SJCRH30 (cell line): ENCODE measurements at regions not wholly inside any gene's neighbourhood (a gene's known extent, or its start where the extent isn't known, plus 50 kb on each side); places are given as distances from the start of the nearest gene placed in this dataset.

ENCODE experiments used
- DNase-seq, 2 experiments: peaks; one replicate each; pipeline ENCODE4 v3.0.0-alpha.2; 2015 to 2020
- H3K27ac ChIP-seq: fragments of 250-450 bp; sonication (Bioruptor Pico); 2 replicates; pipeline ENCODE4 v1.5.1; 2020; ENCODE audit warnings: mild to moderate bottlenecking, moderate library complexity
- H3K27me3 ChIP-seq: fragments of 250-450 bp; sonication (Bioruptor Pico); 2 replicates; pipeline ENCODE4 v1.5.1; 2020; ENCODE audit warnings: mild to moderate bottlenecking, moderate library complexity
- H3K36me3 ChIP-seq: fragments of 250-450 bp; sonication (Bioruptor Pico); 2 replicates; pipeline ENCODE4 v1.5.1; 2020; ENCODE audit warnings: mild to moderate bottlenecking, moderate library complexity
- H3K4me1 ChIP-seq: fragments of 250-450 bp; sonication (Bioruptor Pico); 2 replicates; pipeline ENCODE4 v1.5.1; 2020; ENCODE audit warnings: mild to moderate bottlenecking, moderate library complexity
- H3K4me3 ChIP-seq: fragments of 250-450 bp; sonication (Bioruptor Pico); 2 replicates; pipeline ENCODE4 v1.5.1; 2020; ENCODE audit warnings: mild to moderate bottlenecking, moderate library complexity
- H3K9me3 ChIP-seq: fragments of 250-450 bp; sonication (Bioruptor Pico); replicated peaks from 2 replicates; pipeline ENCODE4 v1.5.1; 2020; ENCODE audit warnings: mild to moderate bottlenecking, moderate library complexity

- Histone ChIP-seq H3K4me1 (peaks cover 20% of the 10 kb centered on the region), H3K27ac (no peak overlapping the region), H3K9me3 (no peaks in the 10 kb centered on the region; the same call in 1 of the 2 replicates), H3K4me3 (no peak overlapping the region), H3K36me3 (no peaks in the 10 kb centered on the region), H3K27me3 (no peaks in the 10 kb centered on the region)
- DNase-seq = no peak
Measured at GRCh38 chr16:65763640-65764305, 602.7 kb upstream of the CDH5 start.

GRCh38 chr16:65760874-65761273, 605.6 kb upstream of the CDH5 start:
- Histone ChIP-seq H3K4me3 (no peak overlapping the region), H3K36me3 (no peaks in the 10 kb centered on the region), H3K9me3 (no peaks in the 10 kb centered on the region), H3K4me1 (peaks cover 21% of the 10 kb centered on the region), H3K27me3 (no peaks in the 10 kb centered on the region), H3K27ac (no peak overlapping the region)
- DNase-seq = no peak

DNA sequence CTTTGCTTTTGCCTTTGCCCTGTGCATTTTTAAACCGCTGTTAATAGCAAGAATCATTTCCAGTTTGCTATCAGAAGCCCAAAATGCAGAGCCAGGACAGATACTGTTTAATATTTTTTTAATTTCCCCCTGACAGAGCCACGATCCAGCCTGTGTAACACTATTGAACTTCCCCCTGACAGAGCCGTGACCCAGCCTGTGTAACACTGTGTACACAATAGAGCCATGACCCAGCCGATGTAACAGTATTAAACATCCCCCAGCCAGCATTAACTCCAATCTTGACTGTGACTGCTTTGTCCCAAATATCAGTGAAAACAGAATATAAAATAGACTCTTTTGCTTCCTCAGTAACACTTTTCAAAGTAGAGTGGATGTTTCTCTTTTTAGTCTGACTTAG, 607.9 kb upstream of the CDH5 start:
- Histone ChIP-seq H3K4me1 (peaks cover 35% of the 10 kb centered on the region), H3K27me3 (no peaks in the 10 kb centered on the region)
- DNase-seq = no peak

DNA sequence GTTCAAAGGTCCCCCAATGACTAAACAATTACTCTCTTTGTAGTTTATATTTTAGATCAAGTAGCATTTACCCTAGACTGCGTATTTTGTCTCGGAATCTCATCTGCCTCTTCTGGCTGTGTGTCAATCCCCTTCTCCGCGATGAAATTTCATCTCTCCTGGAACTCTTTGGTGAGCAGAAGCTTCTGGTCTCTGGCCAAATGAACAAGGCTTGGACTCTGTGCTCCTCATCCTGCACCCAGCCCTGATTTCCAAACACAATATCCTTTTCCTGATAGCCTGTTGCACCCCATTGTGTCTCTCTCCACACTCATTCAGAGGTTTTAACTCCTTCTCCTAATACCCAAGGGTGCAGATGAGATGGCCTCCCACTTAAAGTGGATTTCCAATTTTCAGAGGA, 609.4 kb upstream of the CDH5 start:
- Histone ChIP-seq H3K27me3 (no peaks in the 10 kb centered on the region), H3K36me3 (no peaks in the 10 kb centered on the region), H3K27ac (peak overlapping the region; percentile 80; the same call in 1 of the 2 replicates), H3K4me1 (peaks cover 49% of the 10 kb centered on the region), H3K4me3 (no peak overlapping the region), H3K9me3 (no peaks in the 10 kb centered on the region)
- peak; percentile 64 to 88 for DNase-seq

More for the DNA sequence above, 607.9 kb upstream of the CDH5 start:
- no peaks in the 10 kb centered on the region for H3K9me3 ChIP-seq
- H3K4me3 ChIP-seq = no peak overlapping the region
- H3K36me3 ChIP-seq = no peaks in the 10 kb centered on the region
- H3K27ac ChIP-seq = no peak overlapping the region

DNA sequence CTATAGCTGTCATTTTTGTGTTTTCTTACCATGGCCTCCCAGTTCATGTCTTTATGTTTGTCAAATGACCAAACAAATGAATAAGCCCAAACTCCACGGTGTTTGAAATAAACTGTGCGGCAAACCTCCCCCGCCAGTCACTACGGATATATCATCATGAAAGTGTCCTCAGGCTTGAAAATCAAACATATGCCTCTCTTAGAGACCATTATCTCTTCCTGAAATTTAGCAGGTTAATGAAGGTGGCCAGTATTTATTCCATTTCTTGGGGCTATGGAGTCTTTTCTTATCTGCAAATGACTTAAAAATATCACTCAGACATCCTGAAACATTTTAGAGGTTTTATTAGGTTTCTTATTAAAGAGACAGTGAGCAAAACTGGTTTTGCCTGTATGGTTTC, 610.3 kb upstream of the CDH5 start:
- H3K36me3 ChIP-seq = no peaks in the 10 kb centered on the region
- H3K4me1 ChIP-seq = peaks cover 58% of the 10 kb centered on the region
- no peaks in the 10 kb centered on the region for H3K9me3 ChIP-seq
- H3K27me3 ChIP-seq = no peaks in the 10 kb centered on the region
- peak in 1 of 2 experiments; percentile 51 for DNase-seq
- no peak overlapping the region for H3K4me3 ChIP-seq
- peak overlapping the region; percentile 80 for H3K27ac ChIP-seq

DNA sequence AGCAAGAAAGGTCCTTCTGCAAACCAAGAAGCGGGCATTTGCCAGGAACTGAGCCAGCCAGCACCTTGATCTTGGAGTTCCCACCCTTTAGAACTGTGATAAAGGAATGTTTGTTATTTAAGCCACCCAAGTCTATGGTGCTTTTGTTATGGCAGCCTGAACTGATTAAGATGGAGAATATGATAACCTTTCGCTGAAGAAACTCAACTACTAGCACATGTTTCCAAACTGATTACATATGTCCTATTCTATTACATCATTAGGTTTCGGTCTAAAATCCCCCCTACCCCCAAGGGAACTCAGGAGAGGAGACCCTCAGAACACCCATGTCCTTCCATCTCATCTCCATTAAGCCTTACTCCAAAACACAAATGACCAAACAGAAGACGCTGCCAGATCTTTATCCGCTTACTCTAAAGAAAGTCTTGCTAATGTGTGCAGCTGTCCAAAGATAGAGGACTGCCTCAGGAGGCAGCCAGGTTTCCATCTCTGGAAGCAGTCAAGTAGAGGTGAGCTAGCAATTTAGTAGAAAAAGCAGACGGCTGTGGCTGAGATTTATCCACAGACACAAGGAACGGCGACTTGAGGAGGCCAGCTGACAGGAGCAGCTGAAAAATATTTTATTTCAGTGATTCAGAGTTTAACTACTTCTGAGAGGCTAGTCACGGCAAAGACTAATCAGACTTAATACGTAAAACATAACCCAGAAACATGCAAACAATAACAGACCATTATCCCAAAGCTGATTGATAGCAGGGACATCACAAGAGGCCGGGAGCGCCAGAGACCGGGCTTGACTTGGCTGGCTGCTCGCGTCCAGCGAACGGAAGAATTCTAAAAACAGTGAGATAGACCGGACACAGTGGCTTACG, 611.4 kb upstream of the CDH5 start:
- H3K27ac ChIP-seq = peak overlapping the region; percentile 80
- DNase-seq = peak; percentile 95 to 98
- H3K4me1 ChIP-seq = peaks cover 56% of the 10 kb centered on the region

DNA sequence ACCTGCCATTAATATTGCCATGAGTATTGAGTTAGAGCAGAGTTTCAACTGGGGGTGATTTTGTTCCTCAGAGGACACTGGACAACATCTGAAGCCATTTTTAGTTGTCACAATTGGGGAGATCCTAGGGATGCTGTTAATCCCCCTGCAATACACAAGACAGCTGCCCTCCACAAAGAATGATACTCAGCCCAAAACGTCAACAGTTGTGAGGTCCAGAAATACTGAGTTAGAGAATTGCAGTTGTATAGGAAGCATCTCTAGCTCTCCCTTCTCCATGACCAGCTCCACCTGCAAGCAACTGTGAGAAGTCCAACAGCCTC, 614.0 kb upstream of the CDH5 start:
- H3K27ac ChIP-seq = peak overlapping the region; percentile 84
- no peak overlapping the region for H3K4me3 ChIP-seq
- H3K9me3 ChIP-seq = no peaks in the 10 kb centered on the region
- DNase-seq = peak in 1 of 2 experiments; percentile 54
- H3K4me1 ChIP-seq = peaks cover 55% of the 10 kb centered on the region
- H3K27me3 ChIP-seq = no peaks in the 10 kb centered on the region
- H3K36me3 ChIP-seq = no peaks in the 10 kb centered on the region

More for the DNA sequence above, 611.4 kb upstream of the CDH5 start:
- Histone ChIP-seq H3K36me3 (no peaks in the 10 kb centered on the region), H3K27me3 (no peaks in the 10 kb centered on the region), H3K9me3 (no peaks in the 10 kb centered on the region), H3K4me3 (no peak overlapping the region)

DNA sequence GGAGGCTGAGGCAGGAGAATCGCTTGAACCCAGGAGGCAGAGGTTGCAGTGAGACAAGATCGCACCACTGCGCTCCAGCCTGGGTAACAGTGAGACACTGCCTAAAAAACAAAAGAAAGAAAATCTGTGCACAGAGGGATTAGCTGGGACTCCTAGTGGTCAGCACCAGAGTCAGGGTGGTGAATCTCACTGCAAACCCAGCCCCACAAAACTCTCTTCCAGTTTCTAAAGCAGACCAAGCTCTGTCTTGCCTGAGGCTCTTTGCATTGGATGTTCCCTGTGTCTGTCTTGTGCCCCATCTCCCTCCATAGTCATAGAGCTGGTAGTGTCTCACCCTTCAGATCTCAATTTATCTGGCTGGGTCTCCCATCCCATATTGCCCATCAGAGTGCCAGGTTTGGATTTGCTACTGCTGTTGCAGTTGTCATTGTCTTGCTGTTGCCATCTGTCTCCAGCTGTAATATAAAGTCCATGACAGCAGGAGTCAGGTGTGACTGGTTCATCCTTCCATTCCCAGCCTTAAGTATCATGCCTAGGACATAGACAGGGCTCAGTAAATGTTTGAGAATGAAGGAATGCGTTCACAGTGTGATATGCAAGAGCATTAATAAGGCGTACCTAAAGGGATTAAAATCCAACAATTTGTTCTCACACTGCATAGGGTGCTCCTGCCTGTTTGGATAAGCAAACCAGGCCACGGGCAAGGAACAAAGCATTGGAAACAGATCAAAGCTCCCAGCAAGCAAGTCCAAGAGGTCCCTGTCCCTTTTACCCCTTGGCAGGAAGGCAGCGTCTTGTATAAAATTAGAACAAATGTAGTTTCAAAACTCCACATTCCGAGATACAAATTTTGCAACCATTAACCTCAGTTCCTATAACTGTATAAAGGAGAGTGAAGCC, 614.6 kb upstream of the CDH5 start:
- Histone ChIP-seq H3K27ac (peak overlapping the region; percentile 84), H3K4me3 (no peak overlapping the region), H3K9me3 (no peaks in the 10 kb centered on the region), H3K36me3 (no peaks in the 10 kb centered on the region), H3K27me3 (no peaks in the 10 kb centered on the region), H3K4me1 (peaks cover 49% of the 10 kb centered on the region)
- peak; percentile 78 to 93 for DNase-seq

DNA sequence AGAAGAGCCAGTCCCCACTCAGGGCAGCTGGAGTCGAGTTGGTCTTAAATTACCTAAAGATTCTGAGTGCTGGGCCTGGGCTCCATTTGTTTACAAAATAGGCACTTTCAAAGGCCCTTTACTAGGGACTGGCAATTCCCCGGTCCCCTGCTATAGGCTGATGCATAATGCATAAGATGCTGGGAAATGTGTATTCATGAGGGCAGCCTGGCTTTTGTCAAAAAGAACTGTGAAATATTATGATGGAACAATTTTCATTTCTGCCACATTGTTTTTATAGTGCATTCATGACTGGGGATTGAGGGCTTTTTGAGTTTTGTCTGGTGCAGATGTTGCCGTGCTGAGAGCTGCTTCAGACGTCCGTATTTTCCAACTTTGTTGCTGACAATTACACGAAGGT, 617.0 kb upstream of the CDH5 start:
- peaks cover 47% of the 10 kb centered on the region for H3K4me1 ChIP-seq
- no peak overlapping the region for H3K27ac ChIP-seq
- H3K36me3 ChIP-seq = no peaks in the 10 kb centered on the region
- DNase-seq = peak in 1 of 2 experiments; percentile 43
- H3K4me3 ChIP-seq = no peak overlapping the region
- no peaks in the 10 kb centered on the region for H3K9me3 ChIP-seq
- no peaks in the 10 kb centered on the region for H3K27me3 ChIP-seq

DNA sequence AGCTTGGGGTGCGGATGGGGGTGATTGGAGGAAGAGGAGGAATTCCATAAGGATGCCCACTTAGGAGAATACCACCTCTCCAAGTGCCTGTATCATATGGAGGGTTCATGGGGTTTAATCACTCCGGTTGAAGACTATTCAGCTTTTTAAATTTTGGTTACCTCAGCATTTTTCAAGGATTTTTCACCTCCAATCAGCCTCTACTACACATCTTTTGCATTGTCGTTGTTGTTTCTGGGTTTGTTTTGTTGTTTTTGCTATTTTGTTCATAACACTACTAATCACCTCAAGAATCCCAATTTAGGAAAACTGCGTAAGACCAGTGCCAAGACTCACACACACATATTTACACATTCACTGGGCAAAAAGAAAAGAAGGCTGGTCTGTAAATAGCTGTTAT, 619.5 kb upstream of the CDH5 start:
- no peaks in the 10 kb centered on the region for H3K9me3 ChIP-seq
- DNase-seq = no peak
- H3K36me3 ChIP-seq = no peaks in the 10 kb centered on the region
- peaks cover 34% of the 10 kb centered on the region for H3K4me1 ChIP-seq
- H3K27ac ChIP-seq = no peak overlapping the region
- no peak overlapping the region for H3K4me3 ChIP-seq
- no peaks in the 10 kb centered on the region for H3K27me3 ChIP-seq

GRCh38 chr16:65745201-65745708, 621.2 kb upstream of the CDH5 start:
- no peaks in the 10 kb centered on the region for H3K9me3 ChIP-seq
- H3K27me3 ChIP-seq = no peaks in the 10 kb centered on the region
- DNase-seq = peak; percentile 53 to 85
- peak overlapping the region; percentile 47 for H3K27ac ChIP-seq
- no peak overlapping the region for H3K4me3 ChIP-seq
- peaks cover 26% of the 10 kb centered on the region for H3K4me1 ChIP-seq
- no peaks in the 10 kb centered on the region for H3K36me3 ChIP-seq

- no peak overlapping the region for H3K4me3 ChIP-seq
- no peaks in the 10 kb centered on the region for H3K9me3 ChIP-seq
- H3K4me1 ChIP-seq = peaks cover 26% of the 10 kb centered on the region
- no peaks in the 10 kb centered on the region for H3K27me3 ChIP-seq
- H3K36me3 ChIP-seq = no peaks in the 10 kb centered on the region
- peak overlapping the region; percentile 47 for H3K27ac ChIP-seq
- peak; percentile 71 to 82 for DNase-seq
Measured at GRCh38 chr16:65744401-65744800, 622.1 kb upstream of the CDH5 start.

DNA sequence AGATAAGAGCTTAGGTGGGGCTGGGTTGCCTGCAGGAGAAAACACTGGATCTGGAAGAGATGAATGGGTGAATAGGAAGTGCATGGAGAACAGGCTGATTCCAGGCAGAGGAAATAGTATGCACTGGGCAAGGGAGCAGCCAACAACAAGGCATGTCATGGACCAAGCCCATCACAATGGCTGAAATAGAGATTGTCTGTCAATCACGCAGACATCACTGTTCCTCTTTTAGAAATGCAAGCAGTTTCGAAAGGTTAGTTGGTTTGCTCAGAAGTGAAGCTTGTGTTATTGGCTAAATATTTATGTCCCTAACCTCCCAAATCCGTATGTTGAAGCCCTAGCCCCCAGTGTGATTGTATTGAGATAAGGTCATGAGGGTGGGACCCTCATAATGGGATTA, 621.7 kb upstream of the CDH11 start:
- H3K27me3 ChIP-seq = no peaks in the 10 kb centered on the region
- no peak overlapping the region for H3K4me3 ChIP-seq
- no peaks in the 10 kb centered on the region for H3K36me3 ChIP-seq
- DNase-seq = no peak
- no peaks in the 10 kb centered on the region for H3K9me3 ChIP-seq
- no peak overlapping the region for H3K27ac ChIP-seq
- peaks cover 26% of the 10 kb centered on the region for H3K4me1 ChIP-seq

DNA sequence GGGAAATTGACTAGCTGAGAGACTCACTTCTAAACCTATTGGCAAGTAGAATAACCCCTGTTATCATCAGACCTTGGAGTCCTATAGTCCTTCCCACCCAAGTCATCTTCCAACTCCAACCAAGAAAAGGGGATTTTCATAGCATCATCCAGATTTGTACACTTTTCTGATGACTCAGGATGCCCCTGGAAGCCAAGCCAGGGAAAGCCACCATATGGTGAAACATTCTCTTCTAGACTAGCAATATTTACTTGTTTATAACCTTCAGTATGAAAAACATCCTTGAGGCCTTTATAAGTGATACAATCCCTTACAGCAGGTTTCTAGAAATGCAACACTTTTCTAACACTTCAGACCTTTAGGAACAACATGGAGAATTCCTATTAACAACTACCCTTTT, 618.8 kb upstream of the CDH11 start:
- peaks cover 20% of the 10 kb centered on the region for H3K4me1 ChIP-seq
- no peaks in the 10 kb centered on the region for H3K27me3 ChIP-seq
- no peak overlapping the region for H3K27ac ChIP-seq
- no peak overlapping the region for H3K4me3 ChIP-seq
- no peaks in the 10 kb centered on the region for H3K9me3 ChIP-seq
- DNase-seq = no peak
- H3K36me3 ChIP-seq = no peaks in the 10 kb centered on the region
